GM18873 (cell line): ENCODE measurements at regions not wholly inside any gene's neighbourhood (a gene's known extent, or its start where the extent isn't known, plus 50 kb on each side); places are given as distances from the start of the nearest gene placed in this dataset.

ENCODE experiments used
- ATAC-seq: cut with Tn5 transposase; IDR thresholded peaks from one replicate; pipeline ENCODE4 v1.9.1; 2021; ENCODE audit warnings: mild to moderate bottlenecking, moderate library complexity, moderate number of reproducible peaks; ENCODE audit not compliant: unreplicated experiment, low FRiP score

DNA sequence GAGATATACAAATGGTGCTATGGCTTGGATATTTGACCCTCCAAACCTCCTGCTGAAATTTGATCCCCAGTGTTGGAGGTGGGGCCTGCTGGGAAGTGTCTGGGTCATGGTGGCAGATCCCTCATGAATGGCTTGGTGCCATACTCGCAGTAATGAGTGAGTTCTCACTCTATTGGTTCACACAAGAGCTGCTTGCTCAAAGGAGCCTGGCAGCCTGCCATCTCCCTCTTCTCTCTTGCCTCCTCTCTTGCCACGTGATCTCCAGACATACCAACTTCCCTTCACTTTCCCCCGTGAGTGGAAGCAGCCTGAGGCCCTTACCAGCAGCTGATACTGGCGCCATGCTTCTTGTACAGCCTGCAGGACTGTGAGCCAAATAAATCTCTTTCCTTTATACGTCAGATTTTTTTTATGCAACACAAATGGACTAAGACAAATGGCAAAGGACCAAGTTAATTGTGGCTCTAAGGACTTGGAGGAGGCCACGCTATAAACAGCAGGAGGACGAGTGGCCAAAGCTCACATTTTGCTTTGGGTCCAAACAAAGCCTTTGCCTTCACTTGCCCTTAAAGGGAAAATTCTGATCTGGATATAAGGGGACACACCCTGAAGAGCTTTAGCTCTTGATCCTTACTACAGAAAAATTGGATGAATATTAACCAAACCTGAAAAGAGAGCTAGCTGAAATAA is 214.7 kb downstream of the SS18 start:
- ATAC-seq = no peak

- no peak for ATAC-seq
These were observed 216.6 kb downstream of the SS18 start for GRCh38 chr18:25873833-25874232.

GRCh38 chr18:25866331-25866730 is 224.1 kb downstream of the SS18 start:
- ATAC-seq = no peak

- ATAC-seq = no peak
These were observed 227.4 kb downstream of the SS18 start for GRCh38 chr18:25862881-25863600.

GRCh38 chr18:25853691-25854433 is 236.6 kb downstream of the SS18 start:
- ATAC-seq = no peak

GRCh38 chr18:25843791-25844190 is 246.6 kb downstream of the SS18 start:
- ATAC-seq = no peak

GRCh38 chr18:25842665-25843064 is 247.7 kb downstream of the SS18 start:
- no peak for ATAC-seq

DNA sequence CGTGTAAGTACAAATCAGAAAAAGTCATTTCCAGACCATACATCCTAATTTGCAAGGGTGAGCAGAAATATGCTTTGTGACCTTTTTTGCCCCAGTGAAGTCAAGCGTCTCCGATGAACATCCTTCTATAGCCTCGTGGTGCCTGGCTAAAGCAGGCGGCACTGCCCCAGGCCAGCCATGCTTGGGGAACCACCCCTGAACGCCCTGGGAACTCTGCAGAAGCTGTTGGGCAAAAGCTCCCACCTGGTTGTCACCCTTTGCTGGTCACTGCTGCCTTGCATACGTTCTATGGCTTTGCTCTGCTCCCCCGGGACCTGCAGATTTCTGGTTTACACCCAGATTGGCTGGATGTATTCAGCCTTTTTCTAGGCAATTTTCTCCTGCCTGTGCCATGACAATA is 256.4 kb downstream of the SS18 start:
- no peak for ATAC-seq

DNA sequence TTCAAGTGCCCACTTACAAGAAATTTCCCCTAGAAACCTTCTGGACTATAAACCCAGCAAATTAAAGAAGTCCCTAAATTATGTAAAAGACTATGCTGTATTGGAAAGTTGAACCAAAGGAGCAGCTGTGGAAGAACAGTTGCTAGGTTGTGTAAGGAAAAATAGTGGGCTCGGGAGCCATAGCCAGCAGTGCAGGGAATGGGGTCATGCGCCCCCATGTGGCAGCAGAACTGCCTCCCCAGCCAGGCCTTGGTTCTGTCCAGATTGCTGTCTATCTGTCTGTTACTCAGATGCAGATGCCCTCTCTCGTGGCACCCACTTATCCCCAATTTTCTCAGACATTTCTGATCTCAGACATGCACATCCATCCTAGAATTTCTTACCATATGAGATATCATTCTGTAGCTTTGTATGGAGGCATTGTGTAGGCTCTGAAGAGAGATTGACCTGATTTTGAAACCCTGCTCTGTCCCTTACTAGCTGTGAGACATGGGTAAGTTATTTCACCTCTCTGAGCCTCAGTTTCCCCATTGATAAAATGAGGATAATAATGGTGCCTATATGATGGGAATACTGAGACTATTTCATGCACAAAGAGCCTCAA is 258.3 kb downstream of the SS18 start:
- ATAC-seq = no peak

- ATAC-seq = no peak
These were observed 259.1 kb downstream of the SS18 start for GRCh38 chr18:25831301-25831701.

- no peak for ATAC-seq
These were observed 259.6 kb downstream of the SS18 start for GRCh38 chr18:25830787-25831186.

- ATAC-seq = no peak
These were observed 262.4 kb downstream of the SS18 start for GRCh38 chr18:25827961-25828561.

DNA sequence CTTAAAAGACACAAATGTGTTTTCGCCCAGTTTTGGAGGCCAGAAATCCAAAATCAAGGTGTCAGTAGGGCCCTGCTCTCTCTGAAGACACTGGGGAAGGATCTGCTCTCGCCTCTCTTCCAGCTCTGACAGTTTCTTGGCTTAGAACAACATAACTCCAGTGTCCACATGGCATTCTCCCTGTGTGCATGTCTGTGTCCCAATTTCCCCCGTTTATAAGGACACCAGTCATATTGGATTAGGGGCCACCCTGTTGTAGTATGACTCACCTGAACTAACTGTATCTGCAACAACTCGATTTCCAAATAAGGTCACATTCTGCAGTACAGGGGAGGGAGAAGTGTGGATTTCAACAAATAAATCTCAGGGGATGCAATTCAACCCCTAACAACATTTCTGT is 263.2 kb downstream of the SS18 start:
- no peak for ATAC-seq

DNA sequence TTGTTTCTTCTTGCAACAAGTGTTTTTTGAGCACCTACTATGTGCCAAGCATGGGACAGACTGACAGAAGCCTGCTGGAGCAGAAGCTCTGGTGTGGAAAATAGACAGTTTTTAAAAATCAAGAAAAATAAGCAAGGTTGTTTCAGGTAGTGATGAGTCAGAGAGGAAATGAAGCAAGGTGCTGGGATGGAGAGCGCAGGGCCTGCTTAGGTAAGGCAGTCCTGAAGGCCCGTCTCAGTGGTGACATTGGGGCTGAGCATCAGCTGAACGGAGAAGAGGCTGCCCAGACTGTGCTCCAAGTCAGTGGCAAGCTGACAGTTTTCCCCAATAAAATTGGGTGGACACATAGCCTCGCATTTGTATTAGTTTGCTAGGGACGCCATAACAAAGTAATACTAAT is 263.6 kb downstream of the SS18 start:
- ATAC-seq = no peak

- no peak for ATAC-seq
These were observed 264.2 kb downstream of the SS18 start for GRCh38 chr18:25825979-25826776.

GRCh38 chr18:25825056-25825455 is 265.4 kb downstream of the SS18 start:
- ATAC-seq = no peak

- ATAC-seq = no peak
These were observed 270.6 kb downstream of the SS18 start for GRCh38 chr18:25819746-25820363.

GRCh38 chr18:25818505-25818904 is 271.9 kb downstream of the SS18 start:
- ATAC-seq = no peak

GRCh38 chr18:25817546-25818237 is 272.7 kb downstream of the SS18 start:
- ATAC-seq = no peak
